ENCODE measurements at regions not wholly inside any gene's neighbourhood (a gene's known extent, or its start where the extent isn't known, plus 50 kb on each side); places are given as distances from the start of the nearest gene placed in this dataset.

DNA sequence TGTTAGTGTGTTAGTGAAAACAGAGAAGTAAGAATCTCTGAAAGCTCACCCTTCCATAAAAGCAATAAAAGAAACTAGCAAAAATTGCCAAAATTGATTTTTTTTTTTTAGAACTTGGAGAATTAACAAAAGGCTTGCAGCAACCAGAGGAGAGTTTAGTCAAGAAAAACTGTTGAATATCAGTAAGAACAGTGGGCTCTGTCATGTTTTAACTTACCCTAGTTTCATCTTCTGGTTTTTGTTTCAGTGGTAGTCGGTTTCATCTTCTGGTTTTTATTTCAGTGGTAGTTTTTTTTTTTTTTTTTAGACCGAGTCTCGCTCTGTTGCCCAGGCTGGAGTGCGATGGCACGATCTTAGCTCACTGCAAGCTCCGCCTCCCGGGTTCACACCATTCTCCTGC is 580.9 kb downstream of the NYAP2 start:
- no peaks in the 10 kb centered on the region for H4K20me1 ChIP-seq (ENCODE audit: low read depth, low read length)
- TF ChIP-seq CTCF (IDR thresholded peaks at IDR 0.05; ENCODE audit: insufficient read depth, low read length, poor library complexity, severe bottlenecking), result no peak
- TF ChIP-seq EZH2phosphoT487 (conservative IDR thresholded peaks at IDR 0.05; ENCODE audit: low read length), result no peak
- H3K4me2 ChIP-seq (ENCODE audit: low read depth, low read length, poor library complexity, severe bottlenecking), result no peak overlapping the region
- H3K27ac ChIP-seq (ENCODE audit: low read depth, low read length), result no peak overlapping the region
- no peak overlapping the region for H2AFZ ChIP-seq (ENCODE audit: low read depth, low read length, severe bottlenecking)
- no peak overlapping the region for H3K9ac ChIP-seq (ENCODE audit: low read length)
- no peaks in the 10 kb centered on the region for H3K27me3 ChIP-seq (ENCODE audit: low read length)
- H3K79me2 ChIP-seq (ENCODE audit: insufficient read depth, low read length), result no peaks in the 10 kb centered on the region
- H3K36me3 ChIP-seq (ENCODE audit: low read length), result no peaks in the 10 kb centered on the region
- no peak overlapping the region for H3K4me3 ChIP-seq (ENCODE audit: insufficient read depth, low read length, poor library complexity, severe bottlenecking)
- no peaks in the 10 kb centered on the region for H3K9me2 ChIP-seq (replicated peaks; ENCODE audit: insufficient read depth, low read length)
- H3F3A ChIP-seq (ENCODE audit: insufficient read depth), result no peaks in the 10 kb centered on the region
- no peaks in the 10 kb centered on the region for H3K9me3 ChIP-seq (ENCODE audit: insufficient read depth, low read length)

- no peak overlapping the region for H3K4me3 ChIP-seq (ENCODE audit: insufficient read depth, low read length, poor library complexity, severe bottlenecking)
Measured at GRCh38 chr2:225971433-225971832, 571.9 kb downstream of the NYAP2 start.

GRCh38 chr2:225948903-225949302 is 549.4 kb downstream of the NYAP2 start:
- Histone ChIP-seq H3K79me2 (ENCODE audit: insufficient read depth, low read length) (no peaks in the 10 kb centered on the region), H3F3A (ENCODE audit: insufficient read depth) (no peaks in the 10 kb centered on the region), H3K27ac (ENCODE audit: low read depth, low read length) (no peak overlapping the region), H2AFZ (ENCODE audit: low read depth, low read length, severe bottlenecking) (no peak overlapping the region), H3K36me3 (ENCODE audit: low read length) (no peaks in the 10 kb centered on the region), H3K27me3 (ENCODE audit: low read length) (no peaks in the 10 kb centered on the region), H3K9ac (ENCODE audit: low read length) (no peak overlapping the region), H3K4me2 (ENCODE audit: low read depth, low read length, poor library complexity, severe bottlenecking) (no peak overlapping the region), H4K20me1 (ENCODE audit: low read depth, low read length) (no peaks in the 10 kb centered on the region), H3K9me2 (replicated peaks; ENCODE audit: insufficient read depth, low read length) (no peaks in the 10 kb centered on the region; the same call in 1 of the 2 replicates), H3K4me3 (ENCODE audit: insufficient read depth, low read length, poor library complexity, severe bottlenecking) (no peak overlapping the region), H3K9me3 (ENCODE audit: insufficient read depth, low read length) (no peaks in the 10 kb centered on the region)
- TF ChIP-seq EZH2phosphoT487 (conservative IDR thresholded peaks at IDR 0.05; ENCODE audit: low read length), result no peak
- TF ChIP-seq CTCF (IDR thresholded peaks at IDR 0.05; ENCODE audit: insufficient read depth, low read length, poor library complexity, severe bottlenecking), result no peak

More at GRCh38 chr2:225971433-225971832, 571.9 kb downstream of the NYAP2 start:
- Histone ChIP-seq H3F3A (ENCODE audit: insufficient read depth) (no peaks in the 10 kb centered on the region), H4K20me1 (ENCODE audit: low read depth, low read length) (no peaks in the 10 kb centered on the region), H2AFZ (ENCODE audit: low read depth, low read length, severe bottlenecking) (no peak overlapping the region), H3K9me3 (ENCODE audit: insufficient read depth, low read length) (no peaks in the 10 kb centered on the region), H3K4me2 (ENCODE audit: low read depth, low read length, poor library complexity, severe bottlenecking) (no peak overlapping the region), H3K27me3 (ENCODE audit: low read length) (no peaks in the 10 kb centered on the region), H3K36me3 (ENCODE audit: low read length) (no peaks in the 10 kb centered on the region), H3K9me2 (replicated peaks; ENCODE audit: insufficient read depth, low read length) (no peaks in the 10 kb centered on the region), H3K27ac (ENCODE audit: low read depth, low read length) (no peak overlapping the region), H3K9ac (ENCODE audit: low read length) (no peak overlapping the region), H3K79me2 (ENCODE audit: insufficient read depth, low read length) (no peaks in the 10 kb centered on the region)
- TF ChIP-seq CTCF (IDR thresholded peaks at IDR 0.05; ENCODE audit: insufficient read depth, low read length, poor library complexity, severe bottlenecking) (no peak), EZH2phosphoT487 (conservative IDR thresholded peaks at IDR 0.05; ENCODE audit: low read length) (no peak)
